ENCODE measurements at regions not wholly inside any gene's neighbourhood (a gene's known extent, or its start where the extent isn't known, plus 50 kb on each side); places are given as distances from the start of the nearest gene placed in this dataset.

- no peak for TF ChIP-seq CTCF (IDR thresholded peaks at IDR 0.05)
- no peak for TF ChIP-seq POLR2A (IDR thresholded peaks at IDR 0.05)
Observed at GRCh38 chr2:22897428-22897827, 487.6 kb upstream of the KLHL29 start.

All from ovary (tissue), 3 donors.